Activated naive CD4-positive, alpha-beta T cell treated with Interleukin-2 at 50 U/mL for 16 hours (primary cell): ENCODE measurements at regions not wholly inside any gene's neighbourhood (a gene's known extent, or its start where the extent isn't known, plus 50 kb on each side); places are given as distances from the start of the nearest gene placed in this dataset.

ENCODE experiments used
- DNase-seq: peaks from one replicate; pipeline ENCODE4 v3.0.0-alpha.2; 2020

DNA sequence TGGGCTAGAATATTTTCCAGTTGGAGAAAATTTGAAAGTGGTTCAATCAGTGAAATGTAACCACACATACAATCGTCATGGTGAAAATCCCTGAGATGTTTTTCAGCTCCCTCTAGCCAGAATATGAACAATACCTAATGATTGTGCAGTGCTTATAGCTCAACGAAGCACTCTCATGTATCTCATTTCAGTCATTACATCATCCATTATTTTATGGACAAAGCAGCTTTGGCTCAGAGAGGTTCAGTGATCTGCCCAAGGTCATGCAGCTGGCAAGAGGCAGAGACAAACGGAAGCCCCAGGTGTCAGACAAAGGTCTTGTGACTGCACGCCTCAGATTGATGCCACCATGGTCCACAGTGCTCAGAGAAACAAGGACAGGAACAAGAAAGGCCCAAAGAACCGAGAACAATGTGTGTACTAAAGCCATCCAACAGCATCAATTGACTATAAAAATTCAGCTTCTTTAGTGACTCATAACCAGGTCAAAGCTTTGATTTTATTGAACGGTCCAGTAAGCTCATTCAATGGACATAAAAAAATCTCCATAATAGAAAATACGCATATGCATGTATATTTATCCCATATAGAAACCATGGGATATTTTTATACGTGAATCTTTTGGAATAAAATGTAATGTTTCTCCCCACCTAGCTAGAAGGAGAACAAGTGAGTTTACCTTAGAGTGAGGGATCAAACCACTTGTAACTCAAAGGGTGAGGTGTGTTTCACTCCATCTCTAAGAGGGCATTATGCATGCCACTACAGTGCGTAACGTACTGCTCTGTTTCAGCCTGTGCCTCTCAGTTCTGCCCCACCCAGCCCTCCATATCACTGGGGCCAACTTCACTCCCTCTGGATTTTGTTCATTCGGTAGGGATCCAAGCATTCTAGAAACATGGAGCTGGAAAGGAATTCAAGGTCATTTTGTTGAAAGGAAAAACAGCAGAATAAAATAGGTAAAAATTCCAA lies 141.8 kb downstream of the GRIN2B start:
- DNase-seq, result no peak

DNA sequence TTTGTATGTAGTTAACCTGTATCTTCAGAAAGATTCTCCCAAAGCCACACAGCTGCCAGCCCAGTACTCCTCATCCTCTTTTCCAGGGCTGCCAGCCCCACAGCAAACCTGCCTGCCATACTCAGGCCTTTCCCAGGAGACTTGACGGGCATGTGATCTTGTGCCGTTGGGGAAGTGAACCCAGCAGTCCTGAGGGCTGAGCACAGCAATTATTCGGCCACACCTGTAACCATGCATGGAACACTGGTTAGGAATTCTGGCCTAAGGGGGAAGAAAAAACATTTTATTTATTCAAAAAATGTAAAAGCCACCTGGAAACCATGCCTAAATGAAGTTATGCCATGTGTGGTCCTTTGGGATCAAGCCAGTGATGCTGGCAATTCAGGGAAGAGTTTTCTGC lies 145.3 kb downstream of the GRIN2B start:
- no peak for DNase-seq

DNA sequence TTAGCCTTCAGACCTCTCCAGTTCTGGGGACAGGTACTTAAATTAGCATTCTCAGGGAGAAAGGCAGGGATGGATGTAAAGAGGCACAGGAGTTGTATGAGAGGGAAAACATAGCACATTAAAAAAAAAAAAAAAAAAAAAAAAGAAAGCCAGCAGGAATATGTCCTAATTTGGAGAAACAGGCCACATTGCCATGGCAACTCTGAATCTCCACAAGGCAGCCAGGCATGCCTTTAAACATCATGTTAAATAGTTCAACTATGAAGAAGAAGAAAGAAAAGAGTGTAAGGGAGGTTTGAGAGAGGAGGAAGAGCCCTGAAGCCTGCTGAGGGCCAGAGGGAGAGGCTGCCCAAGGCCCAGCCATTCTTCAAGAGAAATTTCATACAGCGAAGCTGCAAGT lies 145.8 kb downstream of the GRIN2B start:
- no peak for DNase-seq

DNA sequence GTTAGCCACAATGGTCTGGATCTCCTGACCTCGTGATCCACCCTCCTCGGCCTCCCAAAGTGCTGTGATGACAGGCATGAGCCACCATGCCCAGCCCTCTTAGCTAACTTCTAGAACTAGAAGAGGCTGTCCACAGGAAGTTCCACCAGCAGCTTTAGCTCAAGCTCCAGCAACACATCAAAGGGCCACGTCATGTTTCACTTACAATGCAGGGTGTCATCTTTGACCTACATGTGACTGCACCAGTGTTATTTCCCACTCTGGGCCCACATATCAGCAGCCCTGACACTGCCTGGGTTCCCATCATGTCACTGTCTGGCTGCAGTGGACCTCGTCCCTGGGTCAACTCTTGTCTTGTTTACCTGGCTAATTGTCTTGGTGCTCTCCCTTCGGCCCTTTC lies 147.2 kb downstream of the GRIN2B start:
- DNase-seq, result no peak

DNA sequence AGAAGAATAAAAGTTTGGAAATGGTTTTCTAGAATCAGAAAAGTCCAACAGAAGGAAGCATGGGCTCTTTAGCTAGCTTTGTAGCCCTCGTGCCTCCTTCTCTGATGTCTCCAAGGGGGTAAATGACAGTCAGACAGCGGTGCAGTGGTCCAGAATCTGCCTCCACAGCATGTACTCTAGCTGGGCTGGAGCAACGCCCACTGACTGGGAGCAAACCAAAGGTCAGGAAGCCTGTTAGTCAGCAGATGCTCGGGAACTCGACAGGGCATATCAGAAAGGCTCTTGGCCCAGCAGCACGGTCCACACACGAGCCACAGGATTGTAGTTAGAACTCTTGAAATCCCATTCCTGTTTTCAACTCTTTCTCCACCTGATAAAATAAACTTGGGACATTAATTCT lies 164.3 kb downstream of the GRIN2B start:
- DNase-seq, result no peak

- no peak for DNase-seq
Observed at GRCh38 chr12:13816394-13816793, 165.0 kb downstream of the GRIN2B start.

DNA sequence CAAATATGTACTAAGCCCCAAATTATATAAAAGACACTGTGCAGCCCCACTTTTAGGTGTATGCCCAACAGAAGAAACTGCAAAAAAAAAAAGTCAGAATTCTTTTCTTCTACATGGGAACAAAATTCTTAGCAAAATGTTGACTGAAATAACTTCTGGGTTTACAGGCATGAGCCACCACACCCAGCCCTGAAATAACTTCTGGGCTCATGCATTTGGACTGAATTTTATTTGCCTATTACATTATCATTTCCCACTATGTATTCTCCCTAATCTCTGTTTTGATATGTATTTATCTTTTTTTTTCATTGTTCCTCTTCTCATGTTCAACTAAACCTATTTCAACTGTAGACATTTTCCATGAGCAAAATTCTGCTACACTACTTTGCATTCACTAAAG lies 169.2 kb downstream of the GRIN2B start:
- no peak for DNase-seq

DNA sequence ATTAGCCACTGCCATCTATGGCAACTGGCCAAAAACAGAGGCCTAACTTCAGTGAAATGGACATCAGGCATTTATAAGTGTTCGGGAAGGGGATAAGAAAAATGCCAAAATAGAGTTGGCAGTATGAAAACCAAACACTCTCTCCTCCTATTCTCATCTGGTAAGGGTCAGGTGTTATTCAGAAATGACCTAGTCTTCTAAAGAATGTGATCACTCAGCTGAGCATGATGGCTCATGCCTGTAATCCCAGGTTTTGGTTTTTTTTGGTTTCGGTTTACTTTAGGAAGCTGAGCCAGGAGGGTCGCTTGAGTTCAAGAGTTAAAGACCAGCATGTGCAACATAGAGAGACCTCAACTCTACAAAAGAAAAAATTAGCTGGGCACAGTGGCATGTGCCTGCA lies 170.3 kb downstream of the GRIN2B start:
- no peak for DNase-seq

GRCh38 chr12:13805041-13805440 lies 176.4 kb downstream of the GRIN2B start:
- no peak for DNase-seq

DNA sequence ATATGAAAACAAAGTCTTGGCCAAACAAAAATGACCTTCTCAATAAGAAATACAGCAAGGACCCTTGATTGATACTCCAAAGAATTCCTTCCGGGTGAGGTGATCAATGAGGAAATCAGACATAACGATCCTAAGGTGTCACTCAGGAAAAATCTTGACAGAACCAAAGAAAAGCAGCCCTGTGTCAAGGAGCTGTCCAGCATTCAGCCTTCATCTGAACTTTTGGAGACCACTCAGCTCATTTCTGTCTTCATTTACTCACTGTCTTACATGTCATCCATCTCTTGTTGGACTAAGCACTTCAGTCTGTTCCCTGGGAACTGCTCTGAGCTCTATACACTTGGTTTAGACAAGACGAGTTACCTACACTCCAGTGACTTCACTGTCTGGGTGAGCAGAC lies 179.9 kb downstream of the GRIN2B start:
- DNase-seq, result no peak

DNA sequence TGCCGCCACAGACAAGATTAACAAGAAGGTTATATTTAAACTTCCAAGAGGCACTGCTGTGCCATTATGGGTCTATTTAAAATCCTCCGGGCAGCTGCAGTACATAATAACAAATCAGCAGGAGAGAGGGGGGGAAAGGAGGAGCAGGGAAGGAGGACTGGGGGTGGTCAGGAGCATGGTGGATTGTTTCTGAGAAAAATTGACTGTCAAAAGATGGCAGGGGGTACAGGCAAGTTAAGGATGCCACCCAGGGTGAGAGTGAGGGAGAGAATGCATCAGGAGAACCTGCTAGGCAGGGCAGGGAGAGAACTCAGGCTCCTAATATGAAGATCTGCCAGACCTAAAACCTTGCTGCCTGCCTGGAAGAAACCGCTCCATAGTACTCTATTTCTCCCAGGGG lies 181.8 kb downstream of the GRIN2B start:
- DNase-seq, result no peak

- no peak for DNase-seq
Observed at GRCh38 chr12:13798162-13798561, 183.2 kb downstream of the GRIN2B start.

DNA sequence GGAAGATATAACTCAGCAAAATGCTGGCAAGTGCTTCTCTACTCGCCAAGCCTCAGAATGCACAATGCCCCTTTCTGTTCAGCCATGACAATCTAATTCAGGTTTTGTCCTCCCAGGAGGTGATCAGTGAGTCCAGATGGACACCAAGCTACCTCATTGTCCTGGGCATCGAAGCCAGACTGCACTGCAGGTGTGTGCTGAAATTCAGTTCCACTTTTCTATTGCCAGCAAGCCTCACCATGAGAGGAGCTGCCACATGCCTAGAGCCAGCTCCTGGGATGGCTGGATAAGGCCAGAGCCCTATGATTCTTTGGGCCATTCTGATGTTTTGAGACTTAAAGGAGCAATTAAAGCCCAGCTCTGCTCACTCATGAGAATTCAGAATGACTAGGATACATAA lies 186.7 kb downstream of the GRIN2B start:
- no peak for DNase-seq

GRCh38 chr12:13790317-13790716 lies 191.1 kb downstream of the GRIN2B start:
- no peak for DNase-seq

- DNase-seq, result no peak
Observed at GRCh38 chr12:13788626-13789025, 192.8 kb downstream of the GRIN2B start.

GRCh38 chr12:13786646-13787045 lies 194.8 kb downstream of the GRIN2B start:
- DNase-seq, result no peak

DNA sequence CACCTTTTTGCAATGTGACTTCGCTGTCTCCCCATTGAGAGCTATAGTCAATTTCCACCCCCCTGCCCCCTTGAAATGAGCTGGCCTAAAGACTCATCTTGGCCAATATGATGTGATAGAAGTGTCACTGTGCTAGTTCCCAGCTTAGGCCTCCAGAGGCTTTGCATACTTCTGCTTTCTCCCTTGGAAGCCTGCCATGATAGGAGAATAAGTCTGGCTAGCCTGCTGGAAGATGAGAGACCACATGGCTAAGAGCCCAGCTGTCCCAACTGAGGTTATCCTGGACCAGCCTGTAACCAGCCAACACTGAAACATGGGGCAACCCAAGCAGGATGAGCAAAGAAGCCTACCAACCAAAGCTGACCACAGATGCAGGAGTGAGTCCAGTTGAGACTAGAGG lies 196.9 kb downstream of the GRIN2B start:
- no peak for DNase-seq

GRCh38 chr12:13780453-13780852 lies 200.9 kb downstream of the GRIN2B start:
- no peak for DNase-seq

GRCh38 chr12:13777374-13777773 lies 204.0 kb downstream of the GRIN2B start:
- DNase-seq, result no peak

DNA sequence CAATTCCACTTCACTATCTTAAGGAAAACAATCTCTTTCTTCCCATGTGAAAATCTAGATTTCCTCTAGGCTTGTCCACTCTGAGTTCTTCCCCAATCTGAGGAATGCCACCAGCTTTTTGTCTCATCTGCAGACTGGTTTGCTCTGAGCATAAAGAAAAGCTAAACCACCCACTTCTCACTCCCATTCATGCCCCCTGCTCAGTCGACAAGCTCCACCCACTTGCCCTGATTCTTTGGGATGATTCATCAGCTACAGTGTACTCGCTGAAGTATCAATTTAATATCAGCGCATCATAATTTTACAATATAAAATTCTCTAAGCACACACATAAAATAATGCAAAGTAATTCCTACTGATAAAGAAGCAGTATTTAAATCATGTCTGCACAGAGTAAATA lies 209.1 kb downstream of the GRIN2B start:
- no peak for DNase-seq

DNA sequence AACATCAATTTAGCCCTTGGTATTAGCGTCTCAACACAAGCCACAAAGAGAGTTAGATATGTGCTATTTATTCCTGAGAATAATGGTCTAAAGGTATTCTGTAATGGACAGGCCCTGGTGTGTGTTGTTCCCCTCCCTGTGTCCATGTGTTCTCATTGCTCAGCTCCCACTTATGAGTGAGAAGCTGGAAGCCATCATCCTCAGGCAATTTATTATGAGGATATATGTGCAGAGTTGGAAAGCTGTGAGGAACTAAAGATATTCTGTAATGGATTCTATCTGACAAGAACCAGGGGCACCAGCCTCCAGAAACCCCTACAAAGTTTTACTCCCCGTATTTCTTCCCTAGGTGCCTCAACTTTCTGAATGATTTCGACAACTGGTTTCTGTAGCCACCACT lies 210.8 kb downstream of the GRIN2B start:
- DNase-seq, result no peak

DNA sequence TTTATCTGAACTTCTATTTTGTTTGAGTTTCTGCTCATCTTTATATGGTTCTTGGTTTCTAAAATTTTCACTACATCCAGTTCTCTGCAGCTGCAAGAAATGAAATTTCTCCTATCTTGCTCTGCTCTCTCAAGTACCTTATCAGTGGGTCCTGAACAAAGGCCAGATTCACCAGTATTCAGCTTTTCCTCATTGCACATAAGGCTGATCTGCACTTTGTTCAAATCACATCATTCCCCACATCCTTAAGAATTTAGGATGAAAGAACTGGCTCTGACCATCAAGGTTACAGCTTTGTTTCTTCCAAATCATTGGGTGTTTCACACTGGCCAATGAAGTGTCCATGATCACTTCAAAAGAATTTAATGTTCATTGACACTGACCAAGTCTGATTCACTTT lies 211.4 kb downstream of the GRIN2B start:
- no peak for DNase-seq

DNA sequence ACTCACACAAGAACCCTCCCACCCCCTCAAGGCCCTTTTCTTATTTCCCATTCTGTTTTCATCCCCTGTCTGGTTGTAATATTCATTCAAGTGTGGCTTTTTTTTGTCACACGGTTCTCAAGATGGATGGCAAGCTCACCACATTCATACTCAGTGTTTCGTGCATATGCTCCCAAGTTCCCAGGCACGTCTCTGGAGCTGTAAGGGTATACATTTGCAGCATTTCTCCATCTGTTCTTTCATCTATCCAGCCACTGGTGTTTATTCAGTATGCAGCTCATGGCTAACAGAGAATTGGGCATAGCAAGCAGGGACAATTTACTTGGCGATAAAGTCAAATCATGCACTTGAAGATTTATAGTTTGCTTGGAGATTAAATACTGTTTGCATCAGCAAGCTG lies 212.1 kb downstream of the GRIN2B start:
- no peak for DNase-seq

GRCh38 chr12:13764748-13765147 lies 216.7 kb downstream of the GRIN2B start:
- no peak for DNase-seq

GRCh38 chr12:13749389-13749788 lies 232.0 kb downstream of the GRIN2B start:
- no peak for DNase-seq
